ENCODE measurements at regions not wholly inside any gene's neighbourhood (a gene's known extent, or its start where the extent isn't known, plus 50 kb on each side); places are given as distances from the start of the nearest gene placed in this dataset.

- DNase-seq = no peak
Observed at GRCh38 chr6:164283574-164283973, 869.1 kb downstream of the QKI start.

DNA sequence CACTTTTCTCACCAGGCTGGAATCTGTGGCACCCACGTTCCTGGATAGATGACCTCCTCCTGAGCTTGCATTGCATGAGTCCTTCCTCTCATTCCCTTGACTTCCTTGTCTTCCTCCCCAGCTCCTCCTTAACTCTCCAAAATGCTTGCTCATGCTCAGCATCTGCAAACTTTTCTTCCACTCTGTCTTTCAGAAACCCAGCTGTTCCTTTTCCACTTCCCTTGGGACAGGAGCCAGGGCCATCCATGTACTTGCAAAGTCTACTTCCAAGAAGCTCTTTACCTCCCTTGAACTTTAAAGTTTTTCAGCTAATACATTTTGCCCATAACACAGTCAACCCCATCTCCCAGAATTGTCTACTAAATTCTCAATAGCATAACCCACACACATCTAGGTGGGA, 861.7 kb downstream of the QKI start:
- DNase-seq = no peak

GRCh38 chr6:164275773-164276172, 861.3 kb downstream of the QKI start:
- DNase-seq = no peak

DNA sequence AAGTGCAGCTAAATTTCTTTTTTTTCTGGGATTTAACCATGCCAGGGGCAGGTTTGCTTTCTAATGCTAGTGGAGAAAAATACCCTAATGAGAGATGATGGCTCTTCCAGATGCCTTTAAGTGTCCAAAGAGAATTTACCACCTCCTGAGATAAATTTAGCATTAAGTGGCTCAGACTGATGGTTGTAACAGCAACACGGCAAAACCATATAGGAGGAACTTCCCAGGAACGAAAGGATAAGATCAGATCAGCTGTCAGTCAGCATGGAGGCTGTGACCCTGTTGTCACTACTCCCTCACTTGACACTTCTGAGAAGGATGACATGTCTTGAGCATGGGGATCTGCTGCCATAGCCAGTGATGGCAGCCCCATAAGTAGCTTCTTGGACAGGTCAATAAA, 860.0 kb downstream of the QKI start:
- DNase-seq = no peak

GRCh38 chr6:164273491-164273890, 859.0 kb downstream of the QKI start:
- no peak for DNase-seq

DNA sequence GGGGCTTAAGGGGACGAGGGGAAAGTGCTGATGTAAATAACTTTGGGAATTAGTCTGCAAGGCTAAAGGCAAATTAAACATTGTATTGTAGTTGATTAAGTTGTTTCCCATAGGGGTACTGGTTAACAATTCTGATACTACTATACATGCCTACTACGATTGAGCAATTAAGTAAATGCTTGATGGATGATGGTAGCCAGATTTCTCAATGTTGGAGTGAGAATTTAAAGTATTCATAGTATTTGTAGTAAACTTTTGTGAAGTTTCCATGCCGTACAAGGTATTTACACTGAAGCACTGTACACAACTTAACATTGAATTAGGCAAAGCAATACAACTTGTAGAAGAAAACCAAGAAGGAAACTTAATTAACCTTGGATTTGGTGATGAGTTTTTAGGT, 852.3 kb downstream of the QKI start:
- no peak for DNase-seq

DNA sequence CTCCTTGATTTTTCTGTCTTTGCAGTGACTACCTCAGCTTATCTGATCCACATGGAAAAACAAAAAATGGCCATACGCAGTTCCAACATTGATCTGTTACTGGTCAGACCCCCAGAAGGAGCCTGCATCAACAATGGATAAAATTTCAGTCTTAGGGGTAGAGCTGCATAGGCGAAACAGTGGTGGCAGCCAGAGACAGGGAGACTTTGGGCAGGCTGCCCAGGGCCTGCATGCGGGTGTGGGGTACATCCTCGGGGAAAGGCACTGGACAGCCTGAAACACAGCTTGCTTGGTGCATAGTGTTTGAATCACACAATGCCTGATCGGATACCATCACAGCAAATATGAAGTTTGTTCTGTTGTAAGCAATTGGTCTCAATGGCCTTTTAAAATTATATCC, 847.8 kb downstream of the QKI start:
- no peak for DNase-seq

DNA sequence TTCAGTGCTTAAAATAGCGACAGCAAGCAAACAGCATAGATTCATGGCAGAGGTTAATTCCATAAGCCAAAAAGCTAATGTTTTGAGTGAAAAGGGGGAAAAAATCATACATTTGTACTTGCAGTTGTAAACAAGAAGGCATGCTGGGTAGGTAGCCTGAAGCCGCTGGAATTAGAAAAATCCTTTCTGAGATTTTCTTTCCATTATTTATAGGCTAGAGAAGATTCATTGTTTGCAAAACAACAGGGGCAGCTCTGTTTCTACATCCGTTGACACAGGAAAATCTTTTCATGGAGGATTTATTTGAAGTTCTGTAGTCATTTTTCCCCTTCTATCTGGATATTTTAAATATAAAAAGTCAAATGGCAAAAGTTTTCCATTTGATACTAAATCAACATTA, 843.9 kb downstream of the QKI start:
- no peak for DNase-seq

DNA sequence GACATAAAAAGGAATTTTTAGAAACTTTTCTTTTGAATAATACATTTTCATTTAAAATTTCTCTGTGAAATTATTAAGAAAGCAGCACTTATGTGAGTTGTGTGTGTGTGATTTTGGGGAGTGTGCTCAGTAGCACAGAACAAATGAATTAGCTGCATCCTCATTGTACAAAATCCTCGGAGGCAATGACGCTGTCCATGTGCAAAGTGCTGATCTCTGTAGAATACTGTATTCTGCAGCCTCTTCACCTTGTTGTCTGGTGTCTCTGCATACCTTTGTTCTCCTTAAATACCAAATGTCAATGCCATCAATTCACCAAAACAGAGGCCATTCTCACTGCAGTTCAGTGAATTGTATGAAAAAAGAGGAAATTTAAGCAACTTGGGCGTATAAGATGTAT, 838.4 kb downstream of the QKI start:
- DNase-seq = peak; percentile 13

DNA sequence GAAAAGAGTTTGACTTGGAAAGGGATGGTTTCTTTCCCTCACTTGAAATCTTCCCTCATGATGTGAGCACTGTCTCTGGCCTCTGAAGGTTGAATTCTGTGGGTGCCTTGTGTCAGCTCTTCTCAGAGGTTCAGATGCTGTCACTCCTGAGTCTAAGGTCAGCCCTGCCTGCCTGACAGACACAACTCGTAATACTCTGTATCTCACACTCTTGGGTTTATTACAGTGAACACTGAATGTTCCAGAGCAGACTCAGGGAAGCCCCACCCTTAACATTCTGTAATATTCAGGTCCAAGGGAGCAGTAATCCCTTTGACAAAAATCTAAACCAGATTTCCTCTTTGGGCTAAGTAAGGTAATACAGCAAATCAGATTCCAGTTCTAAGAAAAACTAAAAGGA, 837.8 kb downstream of the QKI start:
- DNase-seq = no peak

- DNase-seq = no peak
Observed at GRCh38 chr6:164247106-164247505, 832.6 kb downstream of the QKI start.

GRCh38 chr6:164246082-164246481, 831.6 kb downstream of the QKI start:
- no peak for DNase-seq

DNA sequence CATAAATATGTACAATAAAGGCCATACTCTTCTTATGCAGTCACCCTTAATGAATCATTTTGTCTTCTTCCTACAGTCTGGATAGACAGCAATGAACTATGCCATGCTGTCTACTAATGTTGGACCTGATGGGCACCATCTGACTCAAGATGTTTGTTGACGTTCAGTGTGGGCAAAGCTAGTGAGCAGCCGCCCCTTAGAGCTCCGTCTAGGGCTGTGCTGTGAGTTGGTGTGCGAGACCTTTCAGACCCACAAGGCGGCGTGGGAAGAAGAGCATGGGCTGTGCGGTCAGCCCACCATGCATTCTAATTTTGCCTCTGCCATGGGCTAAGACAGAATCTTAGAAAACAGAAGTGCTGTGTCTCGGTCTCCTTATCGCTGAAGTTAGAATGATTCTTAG, 829.4 kb downstream of the QKI start:
- no peak for DNase-seq

GRCh38 chr6:164243012-164243610, 828.6 kb downstream of the QKI start:
- no peak for DNase-seq

DNA sequence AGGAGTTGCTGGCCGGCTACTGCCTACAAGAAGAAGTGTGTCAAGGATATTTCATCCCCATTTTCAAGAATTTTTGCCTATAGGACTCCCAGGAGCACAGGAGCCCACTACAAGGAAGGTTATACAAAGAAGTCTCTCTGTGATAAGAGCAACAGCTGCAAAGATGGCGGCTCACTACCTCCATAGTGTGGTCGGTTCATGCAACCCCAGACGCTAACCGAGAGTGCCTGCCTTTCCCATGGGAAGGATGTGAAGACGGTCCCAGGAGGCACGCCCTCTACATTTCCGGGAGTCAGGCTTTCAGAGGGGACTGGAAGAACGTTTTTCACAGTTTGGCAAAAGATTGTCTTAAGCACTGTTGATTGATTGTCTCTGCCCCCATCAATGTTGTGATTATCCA, 816.3 kb downstream of the QKI start:
- no peak for DNase-seq

DNA sequence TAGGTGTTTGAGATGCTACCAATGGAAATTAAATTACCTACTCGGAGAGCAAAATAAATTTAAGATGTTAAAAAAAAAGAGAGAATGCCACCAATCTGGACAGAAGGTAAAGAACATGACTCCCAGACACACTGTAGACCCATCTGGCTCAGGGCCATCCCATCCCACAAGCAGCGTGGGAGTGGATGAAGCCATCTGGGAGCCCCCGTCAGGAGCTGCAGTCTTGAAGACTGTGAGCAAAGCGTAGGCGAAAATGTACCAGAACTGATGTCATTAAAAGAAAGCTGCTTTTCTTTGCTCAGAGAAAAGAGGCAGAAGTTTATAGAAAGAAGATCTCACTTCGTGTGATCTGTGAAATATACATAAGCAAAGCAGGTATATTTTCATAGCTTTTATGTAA, 815.7 kb downstream of the QKI start:
- DNase-seq = no peak

- no peak for DNase-seq
Observed at GRCh38 chr6:164229716-164230115, 815.2 kb downstream of the QKI start.

GRCh38 chr6:164227952-164228522, 813.5 kb downstream of the QKI start:
- DNase-seq = no peak

GRCh38 chr6:164216839-164217238, 802.3 kb downstream of the QKI start:
- DNase-seq = no peak

- no peak for DNase-seq
Observed at GRCh38 chr6:164216368-164216767, 801.9 kb downstream of the QKI start.

DNA sequence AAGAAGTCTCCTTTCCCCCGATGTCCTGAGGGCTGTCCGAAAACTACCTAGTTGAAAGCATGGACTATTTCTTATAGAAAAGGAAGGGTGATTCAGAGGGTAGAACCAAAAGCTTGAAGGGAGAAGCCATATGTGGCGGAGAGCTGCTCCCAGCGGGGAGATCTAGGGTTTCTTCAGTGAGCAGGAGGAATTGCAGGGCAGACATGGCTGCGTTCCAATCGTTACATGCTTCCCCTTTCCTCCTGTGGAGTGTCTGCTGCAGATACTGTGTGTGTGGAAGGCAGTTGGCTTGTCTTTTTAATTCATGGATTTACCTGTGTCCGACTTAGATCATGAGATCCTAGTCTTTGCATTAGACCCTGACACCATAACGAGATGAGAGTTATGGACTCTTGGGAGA, 799.5 kb downstream of the QKI start:
- no peak for DNase-seq

GRCh38 chr6:164211254-164211653, 796.7 kb downstream of the QKI start:
- no peak for DNase-seq

GRCh38 chr6:164210783-164211182, 796.3 kb downstream of the QKI start:
- DNase-seq = no peak

- no peak for DNase-seq
Observed at GRCh38 chr6:164210323-164210722, 795.8 kb downstream of the QKI start.

- no peak for DNase-seq
Observed at GRCh38 chr6:164208371-164208770, 793.9 kb downstream of the QKI start.
